ENCODE measurements at regions not wholly inside any gene's neighbourhood (a gene's known extent, or its start where the extent isn't known, plus 50 kb on each side); places are given as distances from the start of the nearest gene placed in this dataset.

DNA sequence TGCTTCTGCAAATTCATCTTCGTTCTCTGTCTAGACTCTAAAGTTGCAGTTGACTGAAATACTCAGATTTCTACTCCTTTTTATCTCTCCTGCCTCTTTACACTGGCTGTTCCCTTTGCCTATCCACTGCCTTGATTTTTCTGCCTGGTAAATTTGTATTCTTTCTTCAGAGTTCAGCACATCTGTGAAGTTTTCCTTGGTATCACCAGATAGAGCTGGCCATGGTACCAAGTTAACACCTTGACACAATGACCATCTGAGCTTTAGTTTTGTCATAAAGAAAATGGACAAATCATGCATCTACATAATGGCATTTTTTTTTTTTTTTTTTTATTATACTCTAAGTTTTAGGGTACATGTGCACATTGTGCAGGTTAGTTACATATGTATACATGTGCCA lies 143.0 kb downstream of the PPP1R3A start:
- ATAC-seq: no peak
- H3K27ac Mint-ChIP-seq: no peak overlapping the region
- no peaks in the 10 kb centered on the region for H3K9me3 Mint-ChIP-seq
- no peak overlapping the region for H3K4me3 Mint-ChIP-seq
- ChIA-PET CTCF (no interaction called here), POLR2A (no interaction called here)
- no peaks in the 10 kb centered on the region for H3K36me3 Mint-ChIP-seq
- TF ChIP-seq ZNF219 (CRISPR knock-in tag; IDR thresholded peaks at IDR 0.05; ENCODE audit: borderline replicate concordance) (no peak), TCF7 (CRISPR knock-in tag; IDR thresholded peaks at IDR 0.05; ENCODE audit: low read depth) (no peak), OVOL2 (CRISPR knock-in tag; IDR thresholded peaks at IDR 0.05; ENCODE audit: borderline replicate concordance) (no peak), SOX15 (CRISPR knock-in tag; IDR thresholded peaks at IDR 0.05) (no peak), ELF4 (CRISPR knock-in tag; IDR thresholded peaks at IDR 0.05; ENCODE audit: low read depth) (no peak), TEAD1 (CRISPR knock-in tag; IDR thresholded peaks at IDR 0.05) (no peak), NFE2L1 (CRISPR knock-in tag; IDR thresholded peaks at IDR 0.05) (no peak), SMAD3 (CRISPR knock-in tag; IDR thresholded peaks at IDR 0.05; ENCODE audit: borderline replicate concordance) (no peak), SMAD4 (CRISPR knock-in tag; IDR thresholded peaks at IDR 0.05) (no peak), PRRX2 (CRISPR knock-in tag; IDR thresholded peaks at IDR 0.05) (no peak), IRF2 (CRISPR knock-in tag; IDR thresholded peaks at IDR 0.05; ENCODE audit: borderline replicate concordance, low read depth) (no peak)
- TF ChIP-seq, protein P1, sequence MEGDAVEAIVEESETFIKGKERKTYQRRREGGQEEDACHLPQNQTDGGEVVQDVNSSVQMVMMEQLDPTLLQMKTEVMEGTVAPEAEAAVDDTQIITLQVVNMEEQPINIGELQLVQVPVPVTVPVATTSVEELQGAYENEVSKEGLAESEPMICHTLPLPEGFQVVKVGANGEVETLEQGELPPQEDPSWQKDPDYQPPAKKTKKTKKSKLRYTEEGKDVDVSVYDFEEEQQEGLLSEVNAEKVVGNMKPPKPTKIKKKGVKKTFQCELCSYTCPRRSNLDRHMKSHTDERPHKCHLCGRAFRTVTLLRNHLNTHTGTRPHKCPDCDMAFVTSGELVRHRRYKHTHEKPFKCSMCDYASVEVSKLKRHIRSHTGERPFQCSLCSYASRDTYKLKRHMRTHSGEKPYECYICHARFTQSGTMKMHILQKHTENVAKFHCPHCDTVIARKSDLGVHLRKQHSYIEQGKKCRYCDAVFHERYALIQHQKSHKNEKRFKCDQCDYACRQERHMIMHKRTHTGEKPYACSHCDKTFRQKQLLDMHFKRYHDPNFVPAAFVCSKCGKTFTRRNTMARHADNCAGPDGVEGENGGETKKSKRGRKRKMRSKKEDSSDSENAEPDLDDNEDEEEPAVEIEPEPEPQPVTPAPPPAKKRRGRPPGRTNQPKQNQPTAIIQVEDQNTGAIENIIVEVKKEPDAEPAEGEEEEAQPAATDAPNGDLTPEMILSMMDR (IDR thresholded peaks at IDR 0.05): no peak
- TF ChIP-seq, protein P2, sequence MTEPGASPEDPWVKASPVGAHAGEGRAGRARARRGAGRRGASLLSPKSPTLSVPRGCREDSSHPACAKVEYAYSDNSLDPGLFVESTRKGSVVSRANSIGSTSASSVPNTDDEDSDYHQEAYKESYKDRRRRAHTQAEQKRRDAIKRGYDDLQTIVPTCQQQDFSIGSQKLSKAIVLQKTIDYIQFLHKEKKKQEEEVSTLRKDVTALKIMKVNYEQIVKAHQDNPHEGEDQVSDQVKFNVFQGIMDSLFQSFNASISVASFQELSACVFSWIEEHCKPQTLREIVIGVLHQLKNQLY (CRISPR knock-in tag; IDR thresholded peaks at IDR 0.05): no peak
- TF ChIP-seq, protein P3, sequence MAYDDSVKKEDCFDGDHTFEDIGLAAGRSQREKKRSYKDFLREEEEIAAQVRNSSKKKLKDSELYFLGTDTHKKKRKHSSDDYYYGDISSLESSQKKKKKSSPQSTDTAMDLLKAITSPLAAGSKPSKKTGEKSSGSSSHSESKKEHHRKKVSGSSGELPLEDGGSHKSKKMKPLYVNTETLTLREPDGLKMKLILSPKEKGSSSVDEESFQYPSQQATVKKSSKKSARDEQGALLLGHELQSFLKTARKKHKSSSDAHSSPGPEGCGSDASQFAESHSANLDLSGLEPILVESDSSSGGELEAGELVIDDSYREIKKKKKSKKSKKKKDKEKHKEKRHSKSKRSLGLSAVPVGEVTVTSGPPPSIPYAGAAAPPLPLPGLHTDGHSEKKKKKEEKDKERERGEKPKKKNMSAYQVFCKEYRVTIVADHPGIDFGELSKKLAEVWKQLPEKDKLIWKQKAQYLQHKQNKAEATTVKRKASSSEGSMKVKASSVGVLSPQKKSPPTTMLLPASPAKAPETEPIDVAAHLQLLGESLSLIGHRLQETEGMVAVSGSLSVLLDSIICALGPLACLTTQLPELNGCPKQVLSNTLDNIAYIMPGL (CRISPR knock-in tag; IDR thresholded peaks at IDR 0.05): no peak
- TF ChIP-seq, protein P4, sequence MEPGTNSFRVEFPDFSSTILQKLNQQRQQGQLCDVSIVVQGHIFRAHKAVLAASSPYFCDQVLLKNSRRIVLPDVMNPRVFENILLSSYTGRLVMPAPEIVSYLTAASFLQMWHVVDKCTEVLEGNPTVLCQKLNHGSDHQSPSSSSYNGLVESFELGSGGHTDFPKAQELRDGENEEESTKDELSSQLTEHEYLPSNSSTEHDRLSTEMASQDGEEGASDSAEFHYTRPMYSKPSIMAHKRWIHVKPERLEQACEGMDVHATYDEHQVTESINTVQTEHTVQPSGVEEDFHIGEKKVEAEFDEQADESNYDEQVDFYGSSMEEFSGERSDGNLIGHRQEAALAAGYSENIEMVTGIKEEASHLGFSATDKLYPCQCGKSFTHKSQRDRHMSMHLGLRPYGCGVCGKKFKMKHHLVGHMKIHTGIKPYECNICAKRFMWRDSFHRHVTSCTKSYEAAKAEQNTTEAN (CRISPR knock-in tag; IDR thresholded peaks at IDR 0.05): no peak
- TF ChIP-seq, protein P5, sequence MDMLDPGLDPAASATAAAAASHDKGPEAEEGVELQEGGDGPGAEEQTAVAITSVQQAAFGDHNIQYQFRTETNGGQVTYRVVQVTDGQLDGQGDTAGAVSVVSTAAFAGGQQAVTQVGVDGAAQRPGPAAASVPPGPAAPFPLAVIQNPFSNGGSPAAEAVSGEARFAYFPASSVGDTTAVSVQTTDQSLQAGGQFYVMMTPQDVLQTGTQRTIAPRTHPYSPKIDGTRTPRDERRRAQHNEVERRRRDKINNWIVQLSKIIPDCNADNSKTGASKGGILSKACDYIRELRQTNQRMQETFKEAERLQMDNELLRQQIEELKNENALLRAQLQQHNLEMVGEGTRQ (CRISPR knock-in tag; IDR thresholded peaks at IDR 0.05): no peak
- DNase-seq (ENCODE audit: low spot score): no peak
- no peaks in the 10 kb centered on the region for H3K4me1 Mint-ChIP-seq
- H3K27me3 Mint-ChIP-seq (ENCODE audit: low read depth): no peaks in the 10 kb centered on the region

DNA sequence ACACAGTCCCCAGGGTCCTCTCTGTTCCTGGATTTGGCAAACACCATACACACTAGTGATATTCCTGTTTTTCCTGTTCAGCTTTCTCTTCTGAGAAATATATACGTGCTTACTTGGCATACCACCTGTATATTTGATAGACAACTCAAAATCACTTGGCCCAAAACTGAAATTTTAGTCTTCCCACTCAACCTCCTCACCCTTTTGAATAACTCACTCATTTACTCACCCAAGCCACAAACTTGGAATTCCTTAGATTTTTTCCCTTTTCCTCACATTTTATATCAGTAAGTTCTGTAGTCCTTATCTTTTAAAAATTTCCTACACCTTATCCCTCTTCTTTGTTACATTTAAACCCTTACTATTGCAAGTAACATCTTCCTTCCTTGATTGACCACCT lies 143.4 kb downstream of the PPP1R3A start:
- no peak for ATAC-seq
- no peaks in the 10 kb centered on the region for H3K27me3 Mint-ChIP-seq (ENCODE audit: low read depth)
- no peaks in the 10 kb centered on the region for H3K9me3 Mint-ChIP-seq
- no peak for DNase-seq (ENCODE audit: low spot score)
- peaks cover 2% of the 10 kb centered on the region; the same call in 1 of the 2 replicates for H3K4me1 Mint-ChIP-seq
- H3K4me3 Mint-ChIP-seq: no peak overlapping the region
- POLR2A ChIA-PET: no interaction called here
- H3K27ac Mint-ChIP-seq: no peak overlapping the region
- no peaks in the 10 kb centered on the region for H3K36me3 Mint-ChIP-seq
- CTCF ChIA-PET: interaction anchor here (1.6 kb wide), 1 partner anchor 14 kb away, joined by 6 read pairs; no protein-coding TSS in a partner anchor
- TF ChIP-seq, protein P6, sequence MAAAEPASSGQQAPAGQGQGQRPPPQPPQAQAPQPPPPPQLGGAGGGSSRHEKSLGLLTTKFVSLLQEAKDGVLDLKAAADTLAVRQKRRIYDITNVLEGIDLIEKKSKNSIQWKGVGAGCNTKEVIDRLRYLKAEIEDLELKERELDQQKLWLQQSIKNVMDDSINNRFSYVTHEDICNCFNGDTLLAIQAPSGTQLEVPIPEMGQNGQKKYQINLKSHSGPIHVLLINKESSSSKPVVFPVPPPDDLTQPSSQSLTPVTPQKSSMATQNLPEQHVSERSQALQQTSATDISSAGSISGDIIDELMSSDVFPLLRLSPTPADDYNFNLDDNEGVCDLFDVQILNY (CRISPR knock-in tag; IDR thresholded peaks at IDR 0.05): no peak
- TF ChIP-seq SOX15 (CRISPR knock-in tag; IDR thresholded peaks at IDR 0.05) (no peak), ZNF317 (CRISPR knock-in tag; IDR thresholded peaks at IDR 0.05; ENCODE audit: borderline replicate concordance, low read depth) (no peak), ZNF423 (CRISPR knock-in tag; IDR thresholded peaks at IDR 0.05) (no peak), EMX1 (CRISPR knock-in tag; IDR thresholded peaks at IDR 0.05) (no peak)
- TF ChIP-seq, protein P7, sequence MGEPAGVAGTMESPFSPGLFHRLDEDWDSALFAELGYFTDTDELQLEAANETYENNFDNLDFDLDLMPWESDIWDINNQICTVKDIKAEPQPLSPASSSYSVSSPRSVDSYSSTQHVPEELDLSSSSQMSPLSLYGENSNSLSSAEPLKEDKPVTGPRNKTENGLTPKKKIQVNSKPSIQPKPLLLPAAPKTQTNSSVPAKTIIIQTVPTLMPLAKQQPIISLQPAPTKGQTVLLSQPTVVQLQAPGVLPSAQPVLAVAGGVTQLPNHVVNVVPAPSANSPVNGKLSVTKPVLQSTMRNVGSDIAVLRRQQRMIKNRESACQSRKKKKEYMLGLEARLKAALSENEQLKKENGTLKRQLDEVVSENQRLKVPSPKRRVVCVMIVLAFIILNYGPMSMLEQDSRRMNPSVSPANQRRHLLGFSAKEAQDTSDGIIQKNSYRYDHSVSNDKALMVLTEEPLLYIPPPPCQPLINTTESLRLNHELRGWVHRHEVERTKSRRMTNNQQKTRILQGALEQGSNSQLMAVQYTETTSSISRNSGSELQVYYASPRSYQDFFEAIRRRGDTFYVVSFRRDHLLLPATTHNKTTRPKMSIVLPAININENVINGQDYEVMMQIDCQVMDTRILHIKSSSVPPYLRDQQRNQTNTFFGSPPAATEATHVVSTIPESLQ (CRISPR knock-in tag; IDR thresholded peaks at IDR 0.05): no peak
- TF ChIP-seq, protein P8, sequence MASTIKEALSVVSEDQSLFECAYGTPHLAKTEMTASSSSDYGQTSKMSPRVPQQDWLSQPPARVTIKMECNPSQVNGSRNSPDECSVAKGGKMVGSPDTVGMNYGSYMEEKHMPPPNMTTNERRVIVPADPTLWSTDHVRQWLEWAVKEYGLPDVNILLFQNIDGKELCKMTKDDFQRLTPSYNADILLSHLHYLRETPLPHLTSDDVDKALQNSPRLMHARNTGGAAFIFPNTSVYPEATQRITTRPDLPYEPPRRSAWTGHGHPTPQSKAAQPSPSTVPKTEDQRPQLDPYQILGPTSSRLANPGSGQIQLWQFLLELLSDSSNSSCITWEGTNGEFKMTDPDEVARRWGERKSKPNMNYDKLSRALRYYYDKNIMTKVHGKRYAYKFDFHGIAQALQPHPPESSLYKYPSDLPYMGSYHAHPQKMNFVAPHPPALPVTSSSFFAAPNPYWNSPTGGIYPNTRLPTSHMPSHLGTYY (CRISPR knock-in tag; IDR thresholded peaks at IDR 0.05): no peak
- TF ChIP-seq, protein P1 (IDR thresholded peaks at IDR 0.05): no peak

All from WTC11 (cell line).